HG03558 (cell line): ENCODE measurements at regions not wholly inside any gene's neighbourhood (a gene's known extent, or its start where the extent isn't known, plus 50 kb on each side); places are given as distances from the start of the nearest gene placed in this dataset.

ENCODE experiments used
- ATAC-seq: cut with Tn5 transposase; IDR thresholded peaks from one replicate; pipeline ENCODE4 v1.9.1; 2021; ENCODE audit warnings: moderate number of reproducible peaks; ENCODE audit not compliant: unreplicated experiment; ENCODE audit errors: extremely low read depth

DNA sequence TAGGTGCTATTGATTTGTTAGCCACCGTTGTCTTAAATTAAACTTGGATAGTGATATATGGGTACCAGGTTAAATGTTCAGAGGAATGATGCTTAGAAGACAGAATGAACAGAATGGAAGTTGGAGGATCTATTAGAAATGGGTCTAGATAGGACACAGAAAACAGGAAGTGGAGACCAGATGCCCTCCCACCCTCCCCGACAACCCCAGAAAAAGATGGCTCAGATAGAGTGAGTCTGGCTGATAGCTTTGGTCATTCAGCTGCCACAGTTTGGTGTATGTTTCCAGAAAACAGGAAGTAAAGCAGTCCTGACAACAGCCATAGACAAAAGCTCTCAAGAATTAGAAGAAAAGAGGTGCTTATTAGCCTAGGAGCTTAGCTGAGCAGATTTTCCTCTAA is 71.5 kb upstream of the DSG1 start:
- no peak for ATAC-seq

DNA sequence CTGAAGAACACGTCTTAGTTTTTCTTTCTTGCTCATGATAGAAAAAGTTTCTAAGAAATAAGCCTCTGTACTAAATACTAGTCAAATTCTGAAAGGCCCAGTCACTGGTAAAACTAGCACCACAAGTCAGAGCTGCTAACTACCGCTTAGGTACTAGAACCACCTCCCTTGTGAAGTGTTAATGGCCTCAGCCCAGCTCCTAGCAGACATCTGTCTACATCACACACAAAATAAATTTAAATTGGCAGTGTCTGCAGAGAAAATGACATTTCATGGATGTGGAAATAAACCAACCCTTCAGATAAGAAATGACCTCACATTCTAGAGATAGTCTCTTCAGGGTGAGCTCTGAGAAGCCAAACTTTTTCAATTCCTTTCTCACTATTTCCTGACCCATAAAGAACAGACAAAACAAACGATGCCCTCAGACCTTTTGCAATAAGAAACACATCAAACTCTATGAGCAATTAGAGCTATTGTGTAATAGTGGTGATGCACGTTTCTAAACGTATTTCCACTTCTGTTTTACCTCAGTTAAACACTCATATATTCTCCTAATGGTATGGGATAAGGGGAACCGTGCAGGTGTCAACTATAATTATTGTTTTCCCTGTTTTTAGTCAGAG is 70.3 kb upstream of the DSG1 start:
- no peak for ATAC-seq

- no peak for ATAC-seq
These were observed 69.0 kb upstream of the DSG1 start for GRCh38 chr18:31248783-31249521.

GRCh38 chr18:31250902-31251301 is 67.1 kb upstream of the DSG1 start:
- no peak for ATAC-seq

DNA sequence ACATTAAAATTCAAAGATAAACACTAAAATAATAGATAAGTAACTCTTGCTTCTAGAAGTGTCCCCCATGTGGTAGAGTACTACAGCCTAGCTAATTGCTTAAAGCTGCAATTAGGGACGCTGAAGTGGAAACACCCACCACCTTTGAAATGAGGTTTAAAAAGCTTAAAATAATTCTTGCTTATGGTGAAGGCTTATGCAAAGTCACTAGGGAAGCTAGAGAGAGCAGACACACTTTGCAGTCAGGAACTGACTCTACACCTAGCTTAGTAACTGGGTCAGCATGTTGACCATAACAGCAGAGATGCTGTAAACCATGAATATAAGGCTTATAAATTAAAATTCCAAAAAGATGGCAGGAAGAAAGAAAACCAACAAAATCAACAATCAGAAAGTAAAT is 65.4 kb upstream of the DSG1 start:
- no peak for ATAC-seq

DNA sequence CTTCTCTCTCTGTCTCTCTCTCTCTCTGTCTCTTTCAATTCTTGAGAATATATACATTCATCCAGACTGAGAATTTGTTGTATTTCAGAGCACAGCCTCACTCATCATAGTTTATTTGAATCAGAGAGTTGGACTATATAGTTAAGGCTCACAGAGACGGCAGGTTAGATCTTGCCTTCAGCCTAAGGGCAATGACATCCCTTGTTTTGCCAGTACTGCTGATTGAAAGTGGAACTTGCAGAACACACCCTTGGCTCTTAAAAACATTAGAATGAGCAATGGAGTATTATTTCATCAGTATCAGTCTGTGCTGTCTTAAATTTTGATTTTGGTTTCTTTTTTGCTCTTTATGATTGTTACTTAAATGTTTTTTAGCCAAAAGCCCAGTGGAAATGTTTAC is 62.0 kb upstream of the DSG1 start:
- no peak for ATAC-seq

DNA sequence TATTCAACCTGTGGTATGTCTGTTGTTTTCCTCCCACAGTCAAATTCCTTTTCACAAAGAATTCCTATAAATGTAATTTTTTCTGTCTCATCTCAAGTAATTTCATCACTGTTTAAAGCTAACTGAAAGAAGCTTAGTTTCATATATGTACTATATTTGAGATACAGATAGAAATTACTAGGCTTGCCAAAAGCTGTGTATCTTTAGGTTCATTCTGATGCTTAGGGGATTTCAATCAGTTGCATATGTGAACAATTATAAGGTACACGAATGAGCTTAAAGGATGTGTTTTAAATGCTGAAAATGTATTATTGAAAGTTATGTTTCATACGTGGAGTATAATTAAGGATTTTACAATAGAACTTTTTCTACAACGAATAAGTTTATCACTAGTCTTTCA is 59.2 kb upstream of the DSG1 start:
- no peak for ATAC-seq

GRCh38 chr18:31261792-31262582 is 56.0 kb upstream of the DSG1 start:
- ATAC-seq: no peak

- ATAC-seq: peak; percentile 74
These were observed 50.0 kb upstream of the DSG1 start for GRCh38 chr18:31267823-31268481.
